IPS DF 4.7 (cell line): ENCODE measurements at regions not wholly inside any gene's neighbourhood (a gene's known extent, or its start where the extent isn't known, plus 50 kb on each side); places are given as distances from the start of the nearest gene placed in this dataset.

Source experiments
- DNase-seq: peaks from one replicate; pipeline ENCODE4 v3.0.0-alpha.2; 2013; ENCODE audit warnings: low spot score; ENCODE audit errors: extremely low read depth

- no peak for DNase-seq
Observed at GRCh38 chr18:24734058-24734457, 273.6 kb downstream of the HRH4 start.

- no peak for DNase-seq
Observed at GRCh38 chr18:24735624-24736231, 275.3 kb downstream of the HRH4 start.

GRCh38 chr18:24736662-24737330 is 276.4 kb downstream of the HRH4 start:
- no peak for DNase-seq

- DNase-seq = no peak
Observed at GRCh38 chr18:24740829-24741228, 280.4 kb downstream of the HRH4 start.

- no peak for DNase-seq
Observed at GRCh38 chr18:24741321-24741720, 280.9 kb downstream of the HRH4 start.

GRCh38 chr18:24741965-24742724 is 281.7 kb downstream of the HRH4 start:
- no peak for DNase-seq

- DNase-seq = no peak
Observed at GRCh38 chr18:24754583-24755253, 294.3 kb downstream of the HRH4 start.

GRCh38 chr18:24756385-24756784 is 295.9 kb downstream of the HRH4 start:
- no peak for DNase-seq

- DNase-seq = no peak
Observed at GRCh38 chr18:24757134-24757533, 296.7 kb downstream of the HRH4 start.

- DNase-seq = no peak
Observed at GRCh38 chr18:24761765-24762164, 301.3 kb downstream of the HRH4 start.

- no peak for DNase-seq
Observed at GRCh38 chr18:24762511-24762910, 302.1 kb downstream of the HRH4 start.

- DNase-seq = no peak
Observed at GRCh38 chr18:24763765-24764513, 303.5 kb downstream of the HRH4 start.

GRCh38 chr18:24764766-24765165 is 304.3 kb downstream of the HRH4 start:
- DNase-seq = no peak

- DNase-seq = no peak
Observed at GRCh38 chr18:24766376-24766775, 305.9 kb downstream of the HRH4 start.

GRCh38 chr18:24770311-24771024 is 310.0 kb downstream of the HRH4 start:
- no peak for DNase-seq

- DNase-seq = no peak
Observed at GRCh38 chr18:24771300-24771699, 310.9 kb downstream of the HRH4 start.

GRCh38 chr18:24773101-24773500 is 312.7 kb downstream of the HRH4 start:
- no peak for DNase-seq

GRCh38 chr18:24776019-24776418 is 315.6 kb downstream of the HRH4 start:
- DNase-seq = no peak

- no peak for DNase-seq
Observed at GRCh38 chr18:24778810-24779418, 318.5 kb downstream of the HRH4 start.

- no peak for DNase-seq
Observed at GRCh38 chr18:24782566-24782965, 322.1 kb downstream of the HRH4 start.
